OCI-LY1 (cell line): ENCODE measurements at regions not wholly inside any gene's neighbourhood (a gene's known extent, or its start where the extent isn't known, plus 50 kb on each side); places are given as distances from the start of the nearest gene placed in this dataset.

Source experiments
- H2AFZ ChIP-seq: fragments of 200-600 bp; sonication (generic), shearing (Covaris generic); 2 replicates; pipeline ENCODE4 v1.6.0; 2014; ENCODE audit warnings: antibody characterized with exemption, mild to moderate bottlenecking, low read length
- H3F3A ChIP-seq: fragments of 200-600 bp; sonication (generic), shearing (Covaris generic); 2 replicates; pipeline ENCODE4 v1.6.0; 2014; ENCODE audit warnings: mild to moderate bottlenecking, antibody characterized with exemption, low read length, moderate library complexity; ENCODE audit not compliant: insufficient read depth
- H3K27ac ChIP-seq: fragments of 200-600 bp; sonication (generic); 2 replicates; pipeline ENCODE4 v1.5.1; 2014; ENCODE audit warnings: low read length, mixed run types, mild to moderate bottlenecking, low read depth; ENCODE audit not compliant: poor library complexity, severe bottlenecking
- H3K27me3 ChIP-seq: fragments of 200-600 bp; sonication (generic); 2 replicates; pipeline ENCODE4 v1.6.0; 2014; ENCODE audit warnings: antibody characterized with exemption, mild to moderate bottlenecking, low read length, moderate library complexity; ENCODE audit not compliant: insufficient read depth
- H3K36me3 ChIP-seq: fragments of 200-600 bp; sonication (generic); 2 replicates; pipeline ENCODE4 v1.6.1; 2014; ENCODE audit warnings: mild to moderate bottlenecking, antibody characterized with exemption, low read length, moderate library complexity, mixed read lengths; ENCODE audit not compliant: insufficient read depth
- H3K4me1 ChIP-seq: fragments of 200-600 bp; sonication (generic); 2 replicates; pipeline ENCODE4 v1.5.1; 2014; ENCODE audit warnings: mild to moderate bottlenecking, low read length, moderate library complexity; ENCODE audit not compliant: insufficient read depth, severe bottlenecking
- H3K4me2 ChIP-seq: fragments of 200-600 bp; sonication (generic), shearing (Covaris generic); 2 replicates; pipeline ENCODE4 v1.6.1; 2014; ENCODE audit warnings: low read length
- H3K4me3 ChIP-seq: fragments of 200-600 bp; sonication (generic); 2 replicates; pipeline ENCODE4 v1.5.1; 2014; ENCODE audit warnings: low read length, low read depth, mild to moderate bottlenecking, mixed read lengths; ENCODE audit not compliant: poor library complexity, severe bottlenecking
- H3K79me2 ChIP-seq: fragments of 200-600 bp; shearing (Covaris generic); 2 replicates; pipeline ENCODE4 v1.6.1; 2016; ENCODE audit warnings: mixed run types, low read length, mixed read lengths; ENCODE audit not compliant: insufficient read depth
- H3K9ac ChIP-seq: fragments of 200-600 bp; sonication (generic), shearing (Covaris generic); 2 replicates; pipeline ENCODE4 v1.6.1; 2014; ENCODE audit warnings: mild to moderate bottlenecking, low read length, mixed read lengths
- H3K9me2 ChIP-seq: fragments of 200-600 bp; sonication (generic), shearing (Covaris generic); 2 replicates; pipeline ENCODE4 v1.6.1; 2014; ENCODE audit warnings: low read depth, mild to moderate bottlenecking, low read length, mixed read lengths
- H3K9me3 ChIP-seq: fragments of 200-600 bp; shearing (Covaris generic); 2 replicates; pipeline ENCODE4 v1.6.1; 2014; ENCODE audit warnings: low read length, mixed read lengths
- H4K20me1 ChIP-seq: fragments of 200-600 bp; sonication (generic), shearing (Covaris generic); 2 replicates; pipeline ENCODE4 v1.6.0; 2016; ENCODE audit warnings: mild to moderate bottlenecking, low read length; ENCODE audit not compliant: insufficient read depth
- EZH2 ChIP-seq: fragments of 200-600 bp; sonication (generic), shearing (Covaris generic); IDR thresholded peaks from 2 replicates; pipeline ENCODE4 v1.8.0; 2017; ENCODE audit warnings: borderline replicate concordance, mixed run types, mild to moderate bottlenecking, antibody characterized with exemption, low read length, moderate library complexity, mixed read lengths
- TF ChIP-seq, protein P1 (sequence below): fragments of 200-600 bp; sonication (generic), shearing (Covaris generic); IDR thresholded peaks from 2 replicates; pipeline ENCODE4 v1.5.1; 2017; ENCODE audit warnings: mild to moderate bottlenecking, antibody characterized with exemption, low read length, moderate library complexity, mixed read lengths

DNA sequence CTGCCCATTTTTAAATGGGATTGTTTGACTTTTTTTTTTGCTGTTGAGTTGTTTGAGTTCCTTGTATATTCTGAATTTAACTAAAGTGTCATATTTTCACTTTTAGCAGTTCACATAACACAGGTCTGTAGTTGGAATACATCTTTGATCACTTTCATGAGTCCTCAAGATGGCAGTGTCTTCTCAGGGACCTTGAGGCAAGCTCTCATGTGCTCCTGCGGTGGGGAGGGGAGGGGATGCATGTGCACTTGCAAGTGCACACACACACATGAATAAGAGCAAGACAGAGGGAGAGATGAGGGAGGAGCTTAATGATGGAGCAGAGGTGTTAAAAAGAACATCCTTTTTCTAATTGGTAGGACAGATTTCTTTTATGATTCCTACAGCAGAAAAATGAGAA lies 291.4 kb upstream of the OR4E1 start:
- Histone ChIP-seq H3K4me3 (no peak overlapping the region), H3K79me2 (no peaks in the 10 kb centered on the region), H2AFZ (no peak overlapping the region), H3K9me2 (no peaks in the 10 kb centered on the region), H3K27ac (no peak overlapping the region), H3K9me3 (no peaks in the 10 kb centered on the region), H3F3A (no peaks in the 10 kb centered on the region), H4K20me1 (no peaks in the 10 kb centered on the region), H3K9ac (no peak overlapping the region), H3K36me3 (no peaks in the 10 kb centered on the region), H3K27me3 (no peaks in the 10 kb centered on the region), H3K4me1 (no peaks in the 10 kb centered on the region), H3K4me2 (no peak overlapping the region)
- TF ChIP-seq EZH2, result no peak
- TF ChIP-seq, protein P1, sequence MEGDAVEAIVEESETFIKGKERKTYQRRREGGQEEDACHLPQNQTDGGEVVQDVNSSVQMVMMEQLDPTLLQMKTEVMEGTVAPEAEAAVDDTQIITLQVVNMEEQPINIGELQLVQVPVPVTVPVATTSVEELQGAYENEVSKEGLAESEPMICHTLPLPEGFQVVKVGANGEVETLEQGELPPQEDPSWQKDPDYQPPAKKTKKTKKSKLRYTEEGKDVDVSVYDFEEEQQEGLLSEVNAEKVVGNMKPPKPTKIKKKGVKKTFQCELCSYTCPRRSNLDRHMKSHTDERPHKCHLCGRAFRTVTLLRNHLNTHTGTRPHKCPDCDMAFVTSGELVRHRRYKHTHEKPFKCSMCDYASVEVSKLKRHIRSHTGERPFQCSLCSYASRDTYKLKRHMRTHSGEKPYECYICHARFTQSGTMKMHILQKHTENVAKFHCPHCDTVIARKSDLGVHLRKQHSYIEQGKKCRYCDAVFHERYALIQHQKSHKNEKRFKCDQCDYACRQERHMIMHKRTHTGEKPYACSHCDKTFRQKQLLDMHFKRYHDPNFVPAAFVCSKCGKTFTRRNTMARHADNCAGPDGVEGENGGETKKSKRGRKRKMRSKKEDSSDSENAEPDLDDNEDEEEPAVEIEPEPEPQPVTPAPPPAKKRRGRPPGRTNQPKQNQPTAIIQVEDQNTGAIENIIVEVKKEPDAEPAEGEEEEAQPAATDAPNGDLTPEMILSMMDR, result no peak

DNA sequence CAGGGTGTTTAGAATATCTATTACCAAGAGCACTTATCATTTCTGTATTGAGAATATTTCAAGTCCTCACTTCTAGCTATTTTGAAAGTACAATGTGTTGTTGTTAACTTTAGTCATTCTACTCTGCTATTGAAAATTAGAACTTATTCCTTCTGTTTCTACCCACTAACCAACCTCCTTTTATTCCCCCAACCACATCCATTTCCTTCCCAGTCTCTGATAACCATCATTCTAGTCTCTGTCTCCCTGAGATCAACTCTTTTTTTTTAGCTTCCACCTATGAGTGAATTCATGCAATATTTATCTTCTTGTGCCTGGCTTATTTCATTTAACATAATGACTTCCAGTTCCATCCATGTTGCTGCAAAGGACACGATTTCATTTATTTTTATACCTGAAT lies 290.6 kb upstream of the OR4E1 start:
- TF ChIP-seq, protein P1, result no peak
- TF ChIP-seq EZH2, result no peak
- no peaks in the 10 kb centered on the region for H4K20me1 ChIP-seq
- H3K9ac ChIP-seq, result no peak overlapping the region
- H2AFZ ChIP-seq, result no peak overlapping the region
- H3F3A ChIP-seq, result no peaks in the 10 kb centered on the region
- no peaks in the 10 kb centered on the region for H3K9me2 ChIP-seq
- no peak overlapping the region for H3K4me2 ChIP-seq
- H3K4me1 ChIP-seq, result no peaks in the 10 kb centered on the region
- H3K27me3 ChIP-seq, result no peaks in the 10 kb centered on the region
- no peak overlapping the region for H3K27ac ChIP-seq
- no peaks in the 10 kb centered on the region for H3K36me3 ChIP-seq
- no peaks in the 10 kb centered on the region for H3K9me3 ChIP-seq
- no peak overlapping the region for H3K4me3 ChIP-seq
- no peaks in the 10 kb centered on the region for H3K79me2 ChIP-seq

DNA sequence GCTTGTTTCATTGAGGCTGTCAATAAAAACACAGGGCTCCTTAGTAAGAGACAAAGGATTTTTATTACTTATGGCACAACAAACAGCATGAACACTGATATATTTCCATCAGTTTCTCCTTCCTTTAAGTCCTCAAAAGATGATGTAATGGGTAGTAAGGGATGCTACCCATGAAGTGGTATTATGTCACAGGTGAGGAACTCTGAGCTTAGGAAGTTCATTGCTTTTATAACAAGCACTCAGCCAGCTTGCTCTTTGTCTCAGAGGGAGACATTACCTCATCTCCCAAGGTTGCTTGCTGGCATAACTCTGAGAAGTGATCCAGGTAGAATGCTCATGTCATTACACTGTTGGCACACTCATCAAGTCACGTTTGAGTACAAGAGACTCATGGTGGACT lies 287.0 kb upstream of the OR4E1 start:
- no peaks in the 10 kb centered on the region for H3K9me3 ChIP-seq
- no peak overlapping the region for H3K4me3 ChIP-seq
- H3K27me3 ChIP-seq, result no peaks in the 10 kb centered on the region
- H3K27ac ChIP-seq, result no peak overlapping the region
- TF ChIP-seq, protein P1, result no peak
- TF ChIP-seq EZH2, result no peak
- H2AFZ ChIP-seq, result no peak overlapping the region
- no peaks in the 10 kb centered on the region for H3F3A ChIP-seq
- H3K36me3 ChIP-seq, result no peaks in the 10 kb centered on the region
- no peaks in the 10 kb centered on the region for H4K20me1 ChIP-seq
- H3K9ac ChIP-seq, result no peak overlapping the region
- no peak overlapping the region for H3K4me2 ChIP-seq
- H3K79me2 ChIP-seq, result no peaks in the 10 kb centered on the region
- no peaks in the 10 kb centered on the region for H3K4me1 ChIP-seq
- no peaks in the 10 kb centered on the region for H3K9me2 ChIP-seq
